ENCODE measurements at regions not wholly inside any gene's neighbourhood (a gene's known extent, or its start where the extent isn't known, plus 50 kb on each side); places are given as distances from the start of the nearest gene placed in this dataset.
A peak's percentile ranks its signal among the peaks of the same experiment; 100 is the strongest.

- no peak for DNase-seq
These were observed 373.1 kb downstream of the ETS1 start for GRCh38 chr11:128214263-128214662.

GRCh38 chr11:128213461-128213860, 373.9 kb downstream of the ETS1 start:
- no peak for DNase-seq

- no peak for DNase-seq
These were observed 375.0 kb downstream of the ETS1 start for GRCh38 chr11:128212324-128212723.

- peak; percentile 100 for DNase-seq
These were observed 377.0 kb downstream of the ETS1 start for GRCh38 chr11:128210148-128210940.

- DNase-seq = no peak
These were observed 378.3 kb downstream of the ETS1 start for GRCh38 chr11:128209138-128209435.

- DNase-seq = peak; percentile 71
These were observed 378.8 kb downstream of the ETS1 start for GRCh38 chr11:128208329-128209137.

- DNase-seq = peak; percentile 81
These were observed 379.5 kb downstream of the ETS1 start for GRCh38 chr11:128207861-128208321.

- DNase-seq = peak; percentile 56
These were observed 380.9 kb downstream of the ETS1 start for GRCh38 chr11:128206461-128206860.

GRCh38 chr11:128205796-128206195, 381.6 kb downstream of the ETS1 start:
- DNase-seq = no peak

GRCh38 chr11:128204898-128205297, 382.5 kb downstream of the ETS1 start:
- no peak for DNase-seq

- DNase-seq = no peak
These were observed 385.6 kb downstream of the ETS1 start for GRCh38 chr11:128201801-128202200.

GRCh38 chr11:128201009-128201408, 386.3 kb downstream of the ETS1 start:
- DNase-seq = no peak

GRCh38 chr11:128200467-128200866, 386.9 kb downstream of the ETS1 start:
- no peak for DNase-seq

GRCh38 chr11:128198216-128198772, 389.1 kb downstream of the ETS1 start:
- DNase-seq = no peak

- no peak for DNase-seq
These were observed 391.1 kb downstream of the ETS1 start for GRCh38 chr11:128196235-128196634.

GRCh38 chr11:128195756-128196155, 391.6 kb downstream of the ETS1 start:
- DNase-seq = no peak

- no peak for DNase-seq
These were observed 392.2 kb downstream of the ETS1 start for GRCh38 chr11:128195057-128195751.

GRCh38 chr11:128194216-128194615, 393.1 kb downstream of the ETS1 start:
- DNase-seq = no peak

- DNase-seq = no peak
These were observed 393.7 kb downstream of the ETS1 start for GRCh38 chr11:128193615-128194014.

GRCh38 chr11:128190312-128190711, 397.0 kb downstream of the ETS1 start:
- DNase-seq = no peak

GRCh38 chr11:128189823-128190222, 397.5 kb downstream of the ETS1 start:
- DNase-seq = no peak

GRCh38 chr11:128188346-128189004, 398.9 kb downstream of the ETS1 start:
- DNase-seq = no peak

- no peak for DNase-seq
These were observed 399.5 kb downstream of the ETS1 start for GRCh38 chr11:128187835-128188234.

All from kidney glomerular epithelial cell (primary cell).